HG03469 (cell line): ENCODE measurements at regions not wholly inside any gene's neighbourhood (a gene's known extent, or its start where the extent isn't known, plus 50 kb on each side); places are given as distances from the start of the nearest gene placed in this dataset.
"Not testable (repeated sequence)": the region's sequence is repeated elsewhere in the genome, so short reads cannot be mapped to it uniquely, and the experiment has no call there.

Experiments used
- ATAC-seq: cut with Tn5 transposase; IDR thresholded peaks from one replicate; pipeline ENCODE4 v1.9.1; 2021; ENCODE audit warnings: mild to moderate bottlenecking, moderate library complexity, moderate number of reproducible peaks; ENCODE audit not compliant: unreplicated experiment

DNA sequence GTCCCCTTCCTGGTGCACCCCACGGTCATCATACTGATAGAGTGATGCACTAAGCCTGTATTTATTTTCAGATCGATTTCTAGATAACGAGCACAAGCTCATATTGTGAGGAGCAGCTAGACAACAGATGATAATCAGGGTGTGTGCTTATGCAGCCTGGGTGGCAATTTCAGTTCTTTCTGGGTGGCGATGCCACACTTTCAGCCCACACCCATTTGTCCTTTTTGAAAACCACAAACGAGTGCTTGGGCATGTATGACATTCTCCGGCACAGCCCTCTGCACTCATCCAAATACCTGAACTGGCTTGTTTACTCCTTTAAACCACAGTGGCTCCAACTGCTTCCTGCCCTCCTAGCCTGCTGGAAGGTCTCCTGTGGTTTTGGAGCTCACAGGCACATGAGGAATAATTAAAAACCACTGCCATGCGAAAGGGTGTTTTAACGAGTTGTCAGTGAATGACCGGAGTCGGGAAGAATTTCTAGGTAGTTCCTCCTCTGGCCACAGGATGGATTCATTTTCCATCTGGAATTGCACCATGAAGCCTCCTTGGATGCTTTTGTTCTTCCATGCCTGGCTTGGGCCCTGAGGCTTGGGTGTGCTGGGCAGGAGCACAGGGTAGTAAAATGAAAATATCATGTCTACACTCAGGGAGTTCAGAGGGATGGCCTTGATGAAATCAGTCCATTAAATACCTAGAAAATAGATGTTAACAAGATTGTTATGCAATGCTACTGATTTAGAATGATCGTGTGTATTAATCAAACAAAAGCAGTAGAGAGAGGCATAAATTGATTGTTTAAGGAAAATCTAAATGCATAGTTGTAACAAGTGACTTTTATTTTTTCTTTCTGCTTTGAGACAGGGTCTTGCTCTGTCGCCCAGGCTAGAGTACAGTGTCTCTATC lies 52.4 kb upstream of the ITGB1 start:
- no peak for ATAC-seq

DNA sequence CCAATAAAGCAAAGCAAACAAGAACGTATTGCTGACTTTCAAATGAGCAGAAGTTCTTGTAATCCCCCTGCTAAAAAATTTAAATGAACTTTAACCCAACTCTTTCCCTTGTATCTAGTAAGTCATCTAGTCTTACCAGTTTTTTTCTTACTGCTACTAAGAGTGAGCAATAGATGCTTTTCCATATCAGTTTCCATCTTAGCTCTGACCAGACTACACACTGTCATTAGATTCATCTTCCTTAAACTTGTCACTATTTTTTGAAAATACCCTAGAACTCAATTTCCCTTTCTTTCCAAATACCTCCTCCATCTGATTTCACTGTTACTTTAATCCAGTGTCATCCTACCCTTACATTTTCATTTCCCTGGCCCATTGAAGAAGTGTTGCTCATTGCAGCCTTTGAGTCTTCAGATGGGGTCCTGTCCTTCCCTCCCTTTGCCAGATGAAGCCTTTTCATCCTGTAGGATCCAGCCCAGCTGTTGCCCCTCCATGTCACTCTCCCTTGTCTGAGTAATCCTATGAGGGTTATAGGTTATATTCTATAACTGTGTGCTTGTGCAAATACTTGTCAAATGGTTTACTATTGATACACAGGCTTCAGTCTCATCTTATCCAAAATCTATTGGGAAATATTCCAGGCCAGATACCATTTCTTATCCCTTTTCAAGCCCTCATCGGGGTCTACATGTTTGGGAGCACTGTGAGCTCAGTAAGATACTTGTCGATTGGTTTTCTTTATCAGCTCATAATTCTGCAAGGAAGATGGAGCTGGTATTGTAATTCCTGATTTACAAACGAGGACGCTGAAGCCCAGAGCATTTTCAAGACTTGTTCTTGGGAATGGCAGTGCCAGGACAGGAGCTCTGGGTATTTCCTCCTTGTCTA lies 51.5 kb upstream of the ITGB1 start:
- ATAC-seq = no peak

DNA sequence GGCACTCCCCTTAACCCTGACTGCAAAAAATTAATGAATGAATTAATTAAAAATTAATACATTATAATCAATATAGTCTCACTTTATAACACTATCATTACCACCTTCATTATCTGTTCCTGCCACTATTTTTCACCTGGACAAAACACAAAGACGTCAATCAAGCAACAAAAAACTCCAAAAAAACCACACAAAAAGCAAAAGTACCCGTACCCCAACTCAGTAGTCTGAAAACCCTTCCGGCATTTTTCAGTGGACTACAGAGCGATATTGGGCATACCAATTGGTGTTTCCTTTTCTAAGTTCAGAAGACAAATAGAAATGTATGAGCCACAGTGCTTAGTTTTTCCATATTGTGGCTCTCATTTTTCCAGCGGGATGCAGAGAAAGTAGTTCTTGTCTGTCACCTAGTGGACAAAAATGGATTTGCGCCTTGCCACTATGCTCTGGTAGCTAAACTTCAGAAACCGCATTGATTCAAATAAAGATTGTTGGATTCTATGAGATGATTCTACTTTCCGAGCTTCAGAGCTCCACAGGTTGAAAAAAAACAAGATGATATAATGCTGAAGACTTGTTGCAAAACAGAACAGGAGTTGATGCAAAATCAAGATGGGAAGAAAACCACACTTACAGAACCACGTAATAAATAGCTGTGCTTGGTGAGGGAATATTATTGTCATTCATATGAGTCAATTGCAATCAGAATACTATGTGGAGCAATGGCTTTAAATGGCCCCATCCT lies 50.6 kb upstream of the ITGB1 start:
- no peak for ATAC-seq

DNA sequence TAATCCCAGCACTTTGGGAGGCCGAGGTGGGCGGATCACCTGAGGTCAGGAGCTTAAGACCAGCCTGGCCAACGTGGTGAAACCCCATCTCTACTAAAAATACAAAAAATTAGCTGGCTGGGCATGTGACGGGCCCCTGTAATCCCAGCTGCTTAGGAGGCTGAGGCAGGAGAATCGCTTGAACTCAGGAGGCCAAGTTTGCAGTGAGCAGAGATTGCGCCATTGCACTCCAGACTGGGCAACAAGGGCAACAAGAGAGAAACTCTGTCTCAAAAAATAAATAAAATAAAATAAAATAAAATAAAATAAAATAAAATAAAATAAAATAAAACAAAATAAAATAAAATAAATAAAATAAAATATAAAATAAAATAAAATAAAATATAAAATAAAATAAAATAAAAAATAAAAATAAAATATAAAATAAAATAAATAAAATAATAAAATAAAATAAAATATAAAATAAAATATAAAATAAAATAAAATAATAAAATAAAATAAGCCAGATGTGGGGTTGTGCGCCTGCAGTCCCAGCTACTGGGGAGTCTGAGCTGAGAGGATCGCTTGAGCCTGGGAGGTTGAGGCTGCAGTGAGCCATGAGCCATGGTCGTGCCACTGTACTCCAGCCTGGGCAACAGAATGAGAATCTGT lies 49.8 kb upstream of the ITGB1 start:
- ATAC-seq = not testable (repeated sequence)
